HG02588 (cell line): ENCODE measurements at regions not wholly inside any gene's neighbourhood (a gene's known extent, or its start where the extent isn't known, plus 50 kb on each side); places are given as distances from the start of the nearest gene placed in this dataset.

Source experiments
- ATAC-seq: cut with Tn5 transposase; IDR thresholded peaks from one replicate; pipeline ENCODE4 v1.9.1; 2021; ENCODE audit warnings: mild to moderate bottlenecking, moderate library complexity; ENCODE audit not compliant: unreplicated experiment

- ATAC-seq: no peak
Measured at GRCh38 chr10:123449234-123449962, 216.8 kb upstream of the GPR26 start.

GRCh38 chr10:123450956-123451605 lies 215.1 kb upstream of the GPR26 start:
- no peak for ATAC-seq

- ATAC-seq: no peak
Measured at GRCh38 chr10:123451618-123452245, 214.4 kb upstream of the GPR26 start.

GRCh38 chr10:123454987-123455386 lies 211.2 kb upstream of the GPR26 start:
- ATAC-seq: no peak

GRCh38 chr10:123455861-123456260 lies 210.3 kb upstream of the GPR26 start:
- no peak for ATAC-seq

GRCh38 chr10:123458933-123459332 lies 207.2 kb upstream of the GPR26 start:
- no peak for ATAC-seq

GRCh38 chr10:123459371-123460091 lies 206.6 kb upstream of the GPR26 start:
- no peak for ATAC-seq

- no peak for ATAC-seq
Measured at GRCh38 chr10:123462246-123462645, 203.9 kb upstream of the GPR26 start.

- no peak for ATAC-seq
Measured at GRCh38 chr10:123462756-123463155, 203.4 kb upstream of the GPR26 start.

GRCh38 chr10:123463181-123463580 lies 203.0 kb upstream of the GPR26 start:
- no peak for ATAC-seq

- ATAC-seq: no peak
Measured at GRCh38 chr10:123463698-123464097, 202.5 kb upstream of the GPR26 start.

GRCh38 chr10:123464430-123465323 lies 201.5 kb upstream of the GPR26 start:
- no peak for ATAC-seq

GRCh38 chr10:123470336-123470921 lies 195.7 kb upstream of the GPR26 start:
- ATAC-seq: no peak

- ATAC-seq: no peak
Measured at GRCh38 chr10:123471811-123472210, 194.3 kb upstream of the GPR26 start.

GRCh38 chr10:123472606-123473005 lies 193.5 kb upstream of the GPR26 start:
- ATAC-seq: no peak

- ATAC-seq: no peak
Measured at GRCh38 chr10:123474700-123475099, 191.5 kb upstream of the GPR26 start.

- ATAC-seq: no peak
Measured at GRCh38 chr10:123475466-123475865, 190.7 kb upstream of the GPR26 start.

- ATAC-seq: no peak
Measured at GRCh38 chr10:123478116-123478515, 188.0 kb upstream of the GPR26 start.

- no peak for ATAC-seq
Measured at GRCh38 chr10:123479640-123480039, 186.5 kb upstream of the GPR26 start.

GRCh38 chr10:123480344-123480743 lies 185.8 kb upstream of the GPR26 start:
- no peak for ATAC-seq
